GM12892 (cell line): ENCODE measurements at regions not wholly inside any gene's neighbourhood (a gene's known extent, or its start where the extent isn't known, plus 50 kb on each side); places are given as distances from the start of the nearest gene placed in this dataset.

Experiments used
- DNase-seq: peaks from one replicate; pipeline ENCODE4 v3.0.0; 2011; ENCODE audit not compliant: insufficient read length
- FAIRE-seq: peaks from 2 replicates; lab custom pipeline; 2011; peaks lifted over from hg19 to GRCh38; lab: Jason Lieb, UNC
- POLR2A ChIP-seq: IDR thresholded peaks from 2 replicates; pipeline ENCODE4 v1.6.1; 2011; ENCODE audit warnings: low read depth, low read length, control low read depth
- POLR2AphosphoS5 ChIP-seq: IDR thresholded peaks from 2 replicates; pipeline ENCODE4 v1.6.1; 2011; ENCODE audit warnings: low read depth, low read length, control low read depth
- TAF1 ChIP-seq: IDR thresholded peaks from 2 replicates; pipeline ENCODE4 v1.6.1; 2011; ENCODE audit warnings: low read depth, mild to moderate bottlenecking, control low read depth, low read length, borderline replicate concordance

DNA sequence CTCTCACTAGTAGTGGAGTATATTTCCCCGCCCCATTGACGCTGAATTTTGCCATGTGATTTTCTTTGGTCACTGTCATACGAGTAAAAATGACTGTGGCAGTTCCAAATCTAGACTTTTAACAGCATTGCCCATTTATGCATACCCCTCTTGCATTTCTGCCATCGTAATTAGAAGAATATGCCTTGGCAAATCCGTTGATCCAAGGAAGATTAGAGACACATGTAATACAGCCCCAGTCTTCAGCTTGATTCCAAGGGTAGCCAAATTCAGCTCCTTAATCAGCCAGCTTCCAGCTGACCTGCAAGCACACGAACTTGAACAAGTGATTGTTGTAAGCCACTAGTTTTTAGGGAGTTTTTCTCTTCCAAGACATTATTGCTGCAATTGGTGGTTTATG, 290.3 kb upstream of the ADAMTS5 start:
- no peak for DNase-seq
- no peak for FAIRE-seq
- TF ChIP-seq TAF1 (no peak), POLR2A (no peak), POLR2AphosphoS5 (no peak)

DNA sequence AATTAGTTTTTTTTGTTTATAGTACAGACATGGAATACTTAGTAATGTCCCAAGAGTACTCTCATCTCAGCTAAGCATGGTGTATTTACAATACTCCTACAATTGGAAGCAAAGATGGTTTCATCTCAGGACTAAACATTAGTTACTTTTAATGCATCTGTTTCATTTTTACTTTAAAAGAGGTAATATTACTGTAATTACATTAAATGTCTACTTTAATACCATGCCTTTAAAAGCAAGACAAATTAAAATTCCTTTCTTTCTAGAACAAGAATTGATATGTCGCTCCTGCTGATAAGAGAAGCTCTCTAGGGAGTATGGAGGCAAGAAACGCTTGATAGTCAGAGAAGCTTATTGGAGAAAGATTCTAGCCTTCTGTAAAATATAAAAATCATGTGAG, 284.9 kb upstream of the ADAMTS5 start:
- DNase-seq (no peak), FAIRE-seq (no peak)
- TF ChIP-seq POLR2AphosphoS5 = no peak
- no peak for TF ChIP-seq POLR2A
- no peak for TF ChIP-seq TAF1

DNA sequence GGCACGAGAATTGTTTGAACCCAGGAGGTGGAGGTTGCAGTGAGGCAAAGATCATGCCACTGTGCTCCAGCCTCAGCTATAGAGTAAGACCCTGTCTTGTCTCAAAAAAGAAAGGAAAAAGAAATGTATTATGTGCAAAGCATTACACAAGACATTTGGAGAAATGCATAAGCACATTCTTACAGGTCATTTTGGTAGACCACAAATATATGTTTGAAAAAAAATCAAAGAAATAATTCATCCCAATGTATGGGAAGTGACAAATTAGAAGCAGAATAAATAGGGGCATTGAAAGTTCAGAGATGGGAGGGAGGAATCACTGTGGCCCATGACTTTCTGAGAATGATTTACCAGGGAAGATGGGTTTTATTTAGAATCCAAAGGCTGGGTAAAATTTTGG, 283.5 kb upstream of the ADAMTS5 start:
- no peak for FAIRE-seq
- TF ChIP-seq POLR2A = no peak
- no peak for TF ChIP-seq TAF1
- no peak for TF ChIP-seq POLR2AphosphoS5

DNA sequence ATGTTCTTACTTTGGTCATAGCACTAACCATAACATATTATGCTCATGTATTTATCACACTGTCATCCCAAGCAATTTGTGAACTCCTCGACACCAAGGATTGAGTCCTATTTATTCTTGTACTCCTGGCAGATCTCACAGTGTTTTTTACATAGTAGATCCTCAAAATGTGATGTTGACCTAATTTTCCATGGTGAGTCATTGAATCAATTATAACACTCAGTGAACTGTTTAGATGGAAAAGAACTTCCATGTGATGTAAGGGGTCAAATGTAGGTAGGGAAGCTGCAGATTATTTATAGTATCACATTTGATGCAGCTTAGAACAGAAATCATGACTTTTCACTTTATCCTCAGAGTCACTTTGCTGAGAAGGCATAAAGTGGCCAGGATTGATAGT, 281.9 kb upstream of the ADAMTS5 start:
- DNase-seq = no peak
- TF ChIP-seq POLR2AphosphoS5 (no peak), POLR2A (no peak), TAF1 (no peak)
- no peak for FAIRE-seq

More for the DNA sequence above, 283.5 kb upstream of the ADAMTS5 start:
- no peak for DNase-seq

DNA sequence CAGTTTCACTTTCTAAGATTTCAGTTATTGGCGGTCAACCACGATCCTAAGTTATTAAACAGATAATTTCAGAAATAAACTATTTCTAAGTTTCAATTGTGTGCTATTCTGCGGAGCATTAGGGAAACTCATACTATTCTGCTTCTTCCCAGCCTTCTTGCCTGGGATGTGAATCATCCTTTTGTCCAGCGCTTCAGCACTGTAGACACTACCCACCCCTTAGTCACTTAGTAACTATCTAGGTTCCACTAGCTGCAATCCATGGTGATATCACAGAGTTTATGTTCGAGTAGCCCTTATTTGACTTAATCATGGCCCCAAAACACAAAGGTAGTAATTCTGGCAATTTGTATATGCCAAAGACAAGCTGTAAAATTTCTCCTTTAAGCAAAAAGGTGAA, 279.9 kb upstream of the ADAMTS5 start:
- FAIRE-seq = no peak
- DNase-seq = no peak
- TF ChIP-seq POLR2AphosphoS5 (no peak), TAF1 (no peak), POLR2A (no peak)

DNA sequence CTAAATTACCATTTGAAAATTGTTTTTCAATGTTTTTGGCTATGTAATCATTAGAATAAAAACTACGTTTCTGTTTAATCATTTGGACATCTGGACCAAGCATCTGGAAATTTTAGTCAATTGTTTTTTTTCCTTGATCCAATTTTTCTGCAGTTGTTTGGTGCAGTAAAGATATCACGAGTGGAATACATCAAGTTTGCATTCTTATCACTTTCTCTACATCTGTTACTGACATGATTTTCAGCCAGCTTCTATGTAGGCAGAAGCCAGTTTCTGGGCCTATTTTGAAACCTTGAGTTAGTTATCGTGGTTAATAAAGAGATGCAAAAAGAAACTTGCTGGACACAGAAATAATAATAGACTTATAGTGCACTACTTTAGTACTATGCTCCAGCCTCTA, 277.9 kb upstream of the ADAMTS5 start:
- FAIRE-seq (no peak), DNase-seq (no peak)

DNA sequence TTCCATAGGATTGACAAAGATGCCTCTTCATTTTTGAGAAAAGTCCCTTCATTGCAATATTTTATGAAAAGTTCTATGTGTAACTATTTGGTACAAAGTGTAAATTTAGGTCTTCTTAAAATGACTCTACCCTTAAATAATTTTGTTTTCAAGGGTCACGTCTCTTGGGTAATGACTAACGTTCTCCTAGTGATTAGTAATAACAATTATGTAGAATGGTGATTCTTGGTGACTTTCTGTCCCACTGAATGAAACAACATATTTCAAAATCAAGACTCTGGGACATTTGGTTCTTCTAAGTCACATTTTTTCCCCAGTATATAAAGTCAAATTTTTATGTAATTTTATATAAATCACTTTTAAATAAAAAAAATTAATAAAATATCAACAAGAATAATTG, 277.5 kb upstream of the ADAMTS5 start:
- no peak for TF ChIP-seq TAF1
- FAIRE-seq (no peak), DNase-seq (no peak)

More for the DNA sequence above, 277.9 kb upstream of the ADAMTS5 start:
- TF ChIP-seq POLR2A = no peak
- TF ChIP-seq POLR2AphosphoS5 = no peak
- TF ChIP-seq TAF1 = no peak

DNA sequence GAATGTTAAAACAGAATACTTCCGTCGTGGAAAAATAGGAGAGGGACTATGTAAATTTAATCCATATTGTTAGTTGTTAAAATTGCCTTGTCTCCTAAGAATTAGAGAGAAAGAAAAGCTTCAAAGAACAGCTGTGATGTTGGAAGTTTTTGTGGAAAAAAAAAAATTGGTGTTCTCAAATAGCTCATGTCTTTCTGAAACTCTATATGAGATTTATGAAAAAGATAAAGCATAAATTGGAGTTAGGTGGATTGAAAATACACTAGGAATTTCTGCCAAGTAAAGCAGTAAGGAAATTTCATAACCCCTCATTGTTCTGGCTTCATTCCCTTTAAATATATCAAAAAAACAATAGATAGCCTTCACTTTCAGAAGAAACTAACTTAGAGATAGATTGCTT, 274.0 kb upstream of the ADAMTS5 start:
- TF ChIP-seq POLR2A (no peak), POLR2AphosphoS5 (no peak), TAF1 (no peak)
- FAIRE-seq (no peak), DNase-seq (no peak)

DNA sequence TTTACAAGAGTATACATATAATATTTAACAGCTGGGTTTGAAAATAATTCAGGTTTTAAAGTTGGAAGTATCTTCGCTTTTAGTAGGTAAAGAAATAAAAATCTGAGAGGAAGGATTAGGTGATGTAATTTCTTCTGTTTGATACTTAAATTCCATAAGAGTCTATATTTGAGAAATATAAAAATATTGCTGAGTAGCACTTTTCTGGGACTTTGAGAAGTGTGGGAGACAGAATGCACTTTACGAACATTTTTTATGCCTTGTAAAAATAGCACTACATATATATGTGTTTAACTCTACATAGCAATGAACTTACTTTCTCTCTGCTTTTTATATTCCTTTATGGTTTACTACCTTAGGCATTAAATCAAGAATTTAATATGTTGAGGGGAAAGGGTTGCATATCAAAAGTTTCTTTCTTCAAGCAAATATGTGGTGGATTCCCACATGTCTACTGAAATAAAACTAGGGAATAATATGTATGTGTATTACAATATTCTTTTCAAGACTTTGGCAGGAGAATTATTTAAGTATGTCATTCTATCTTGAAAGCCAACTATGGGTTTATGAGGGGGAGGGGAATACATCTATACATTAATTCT, 266.7 kb upstream of the ADAMTS5 start:
- no peak for DNase-seq
- TF ChIP-seq TAF1 = no peak
- no peak for TF ChIP-seq POLR2A
- no peak for TF ChIP-seq POLR2AphosphoS5
- FAIRE-seq = no peak

DNA sequence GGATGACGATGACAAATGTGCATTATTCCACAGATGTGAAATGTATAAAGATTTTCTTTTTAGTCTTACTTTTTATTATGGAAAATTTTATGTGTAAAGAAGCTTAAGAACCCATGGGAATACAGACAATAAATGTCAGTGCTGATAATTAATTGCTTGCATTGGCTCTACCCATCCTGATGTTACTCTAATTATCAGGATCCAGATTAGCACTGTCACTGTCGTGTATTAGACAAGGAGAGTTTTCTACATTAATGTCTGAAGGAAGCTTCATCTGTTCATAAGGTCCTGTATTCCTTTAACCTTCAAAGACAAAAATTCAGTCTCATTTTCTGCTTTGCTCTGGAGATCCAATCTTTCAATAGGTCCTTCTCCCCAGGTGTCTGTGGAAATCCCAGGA, 259.1 kb upstream of the ADAMTS5 start:
- TF ChIP-seq POLR2A (no peak), TAF1 (no peak), POLR2AphosphoS5 (no peak)
- no peak for DNase-seq
- FAIRE-seq = no peak

DNA sequence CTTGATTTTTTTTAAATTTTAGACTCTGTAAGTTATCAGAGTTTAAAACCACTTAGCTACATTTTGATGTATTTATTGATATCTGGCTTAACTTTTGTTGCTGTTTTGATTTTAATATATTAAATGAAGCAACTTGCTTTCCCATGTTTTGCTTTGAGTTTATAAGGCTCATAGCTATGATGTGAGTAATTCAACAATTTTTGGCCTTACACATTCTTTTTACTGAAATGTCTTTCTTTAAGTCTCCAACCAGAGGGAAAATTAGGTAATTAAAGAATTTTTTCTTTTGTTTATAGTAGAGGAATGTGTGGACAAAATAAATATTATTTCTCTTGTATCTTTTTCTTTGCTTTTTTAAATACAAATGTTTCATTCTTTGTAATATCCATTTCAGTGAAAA, 258.3 kb upstream of the ADAMTS5 start:
- DNase-seq = no peak
- FAIRE-seq = no peak
- TF ChIP-seq POLR2A = no peak

DNA sequence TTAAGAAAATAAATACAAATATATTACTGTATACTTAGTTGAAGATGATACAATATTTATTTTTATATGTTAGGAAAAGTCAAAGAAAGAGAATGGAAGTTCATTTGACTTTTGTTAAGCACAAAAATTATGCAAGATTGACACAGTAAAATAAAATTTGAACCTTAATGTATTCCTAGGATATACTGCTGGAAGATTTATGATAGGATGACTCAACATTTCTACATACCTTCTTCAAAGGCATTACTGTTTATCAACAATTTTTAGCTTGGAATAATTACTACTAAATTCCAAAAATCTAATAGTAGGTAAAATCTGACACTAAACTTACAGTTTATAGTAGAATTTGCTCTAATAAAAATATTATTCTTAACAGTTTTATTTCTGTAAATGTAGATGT, 257.3 kb upstream of the ADAMTS5 start:
- FAIRE-seq = no peak
- TF ChIP-seq POLR2AphosphoS5 (no peak), POLR2A (no peak), TAF1 (no peak)
- DNase-seq = no peak

DNA sequence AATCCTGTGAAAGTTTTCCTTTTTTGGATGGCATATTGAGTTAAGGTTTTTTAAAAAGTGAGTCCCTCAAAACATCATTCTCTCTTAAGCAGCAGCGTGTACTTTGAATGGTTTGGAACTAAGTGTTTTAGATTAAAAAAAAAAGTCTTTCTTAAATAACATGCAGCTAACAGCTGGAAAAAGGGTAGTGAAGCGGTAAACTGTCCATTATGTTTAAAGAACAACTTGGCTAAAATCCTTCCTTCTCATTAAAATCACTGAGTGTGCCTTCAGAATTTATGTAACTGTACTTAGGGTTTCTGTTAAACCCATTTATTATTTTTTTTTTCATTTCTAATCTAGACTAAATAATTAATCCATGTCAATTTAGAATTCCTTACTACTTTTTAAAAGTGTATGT, 254.2 kb upstream of the ADAMTS5 start:
- DNase-seq (no peak), FAIRE-seq (no peak)
- no peak for TF ChIP-seq TAF1
- no peak for TF ChIP-seq POLR2AphosphoS5
- TF ChIP-seq POLR2A = no peak
